ENCODE measurements at regions not wholly inside any gene's neighbourhood (a gene's known extent, or its start where the extent isn't known, plus 50 kb on each side); places are given as distances from the start of the nearest gene placed in this dataset.
"Not testable (repeated sequence)": the region's sequence is repeated elsewhere in the genome, so short reads cannot be mapped to it uniquely, and the experiment has no call there.

- in situ Hi-C loops (cut with MboI; ENCODE audit: low sequenced_read_pairs, unreplicated experiment) = no loop called here
- DNase-seq (ENCODE audit: low spot score) = no peak
- TF ChIP-seq CTCF (IDR thresholded peaks at IDR 0.05; ENCODE audit: borderline replicate concordance, control extremely low read depth, extremely low read depth, insufficient read depth, missing control alignments) = no peak
Measured at GRCh38 chr7:153943457-153943856, 108.7 kb upstream of the DPP6 start.

- in situ Hi-C loops (cut with MboI; ENCODE audit: low sequenced_read_pairs, unreplicated experiment) = no loop called here
- DNase-seq (ENCODE audit: low spot score) = no peak
- no peak for TF ChIP-seq CTCF (IDR thresholded peaks at IDR 0.05; ENCODE audit: borderline replicate concordance, control extremely low read depth, extremely low read depth, insufficient read depth, missing control alignments)
Measured at GRCh38 chr7:153943861-153944260, 108.3 kb upstream of the DPP6 start.

GRCh38 chr7:153948060-153948459 is 104.1 kb upstream of the DPP6 start:
- no peak for DNase-seq (ENCODE audit: low spot score)
- in situ Hi-C loops (cut with MboI; ENCODE audit: low sequenced_read_pairs, unreplicated experiment) = no loop called here
- no peak for TF ChIP-seq CTCF (IDR thresholded peaks at IDR 0.05; ENCODE audit: borderline replicate concordance, control extremely low read depth, extremely low read depth, insufficient read depth, missing control alignments)

- no peak for DNase-seq (ENCODE audit: low spot score)
- TF ChIP-seq CTCF (IDR thresholded peaks at IDR 0.05; ENCODE audit: borderline replicate concordance, control extremely low read depth, extremely low read depth, insufficient read depth, missing control alignments) = no peak
- in situ Hi-C loops (cut with MboI; ENCODE audit: low sequenced_read_pairs, unreplicated experiment) = no loop called here
Measured at GRCh38 chr7:153951316-153951715, 100.9 kb upstream of the DPP6 start.

- TF ChIP-seq CTCF (IDR thresholded peaks at IDR 0.05; ENCODE audit: borderline replicate concordance, control extremely low read depth, extremely low read depth, insufficient read depth, missing control alignments) = no peak
- in situ Hi-C loops (cut with MboI; ENCODE audit: low sequenced_read_pairs, unreplicated experiment) = no loop called here
- no peak for DNase-seq (ENCODE audit: low spot score)
Measured at GRCh38 chr7:153954477-153954876, 97.7 kb upstream of the DPP6 start.

- in situ Hi-C loops (cut with MboI; ENCODE audit: low sequenced_read_pairs, unreplicated experiment); DNase-seq (ENCODE audit: low spot score): not testable (repeated sequence)
Measured at GRCh38 chr7:153957677-153958076, 94.5 kb upstream of the DPP6 start.

GRCh38 chr7:153958381-153958780 is 93.8 kb upstream of the DPP6 start:
- in situ Hi-C loops (cut with MboI; ENCODE audit: low sequenced_read_pairs, unreplicated experiment); DNase-seq (ENCODE audit: low spot score): not testable (repeated sequence)

GRCh38 chr7:153958789-153959188 is 93.4 kb upstream of the DPP6 start:
- DNase-seq (ENCODE audit: low spot score); in situ Hi-C loops (cut with MboI; ENCODE audit: low sequenced_read_pairs, unreplicated experiment): not testable (repeated sequence)

- DNase-seq (ENCODE audit: low spot score); in situ Hi-C loops (cut with MboI; ENCODE audit: low sequenced_read_pairs, unreplicated experiment): not testable (repeated sequence)
Measured at GRCh38 chr7:153964481-153965112, 87.6 kb upstream of the DPP6 start.

- DNase-seq (ENCODE audit: low spot score); in situ Hi-C loops (cut with MboI; ENCODE audit: low sequenced_read_pairs, unreplicated experiment): not testable (repeated sequence)
Measured at GRCh38 chr7:153969016-153969415, 83.2 kb upstream of the DPP6 start.

- in situ Hi-C loops (cut with MboI; ENCODE audit: low sequenced_read_pairs, unreplicated experiment); DNase-seq (ENCODE audit: low spot score): not testable (repeated sequence)
Measured at GRCh38 chr7:153974603-153975002, 77.6 kb upstream of the DPP6 start.

- in situ Hi-C loops (cut with MboI; ENCODE audit: low sequenced_read_pairs, unreplicated experiment); DNase-seq (ENCODE audit: low spot score): not testable (repeated sequence)
Measured at GRCh38 chr7:153976745-153977144, 75.5 kb upstream of the DPP6 start.

GRCh38 chr7:153983186-153983585 is 69.0 kb upstream of the DPP6 start:
- DNase-seq (ENCODE audit: low spot score); in situ Hi-C loops (cut with MboI; ENCODE audit: low sequenced_read_pairs, unreplicated experiment): not testable (repeated sequence)
